HepG2 (cell line): ENCODE measurements at regions not wholly inside any gene's neighbourhood (a gene's known extent, or its start where the extent isn't known, plus 50 kb on each side); places are given as distances from the start of the nearest gene placed in this dataset.

Source experiments
- ATAC-seq: fragments of 200-7000 bp; cut with Tn5 transposase; 3 replicates; pipeline ENCODE4 v1.9.1; 2020; ENCODE audit warnings: mild to moderate bottlenecking, moderate library complexity
- BruUV-seq: library from RNA; stranded (reverse); fragments of 400-500 nt; replicated peaks from 2 replicates; lab custom pipeline; 2021; lab: Mats Ljungman, UMichigan
- CTCF ChIA-PET: fragments of 300-600 bp; formaldehyde crosslinking; extraction: SDS; loops from one replicate; lab custom pipeline; 2021; ENCODE audit warnings: low total read pairs, inconsistent platforms, low intra/inter-chr PET ratio; lab: Yijun Ruan, JAX
- POLR2A ChIA-PET: fragments of 350-600 bp; sonication (Branson Sonifier 250); formaldehyde crosslinking; loops from one replicate; lab custom pipeline; 2020; ENCODE audit warnings: antibody characterized with exemption, inconsistent platforms; lab: Yijun Ruan, JAX
- DNase-seq: peaks from one replicate; pipeline ENCODE4 v3.0.0-alpha.2; 2015; ENCODE audit warnings: low spot score
- FAIRE-seq: peaks from 3 replicates; lab custom pipeline; 2011; peaks lifted over from hg19 to GRCh38; lab: Jason Lieb, UNC
- H2AFZ ChIP-seq: one replicate; pipeline ENCODE4 v1.6.1; 2011; ENCODE audit warnings: low read length, inconsistent platforms
- H3K27ac ChIP-seq: fragments of 300-600 bp; 3 replicates; pipeline ENCODE4 v1.8.0; 2011; ENCODE audit warnings: mixed run types, mild to moderate bottlenecking, mixed read lengths, low read length, inconsistent platforms; ENCODE audit not compliant: insufficient read depth; ENCODE audit errors: extremely low read length
- H3K27me3 ChIP-seq, 2 experiments: fragments of 200-600 bp in 1 of 2; 2 replicates in 1 of 2; 3 replicates in 1 of 2; pipeline versions ENCODE4 v1.6.0 to v1.8.0; 2011; ENCODE audit warnings: low read length in 2 of 2, mild to moderate bottlenecking in 2 of 2, moderate library complexity in 2 of 2, inconsistent platforms in 1 of 2; ENCODE audit not compliant: insufficient read depth in 2 of 2, control insufficient read depth in 1 of 2
- H3K36me3 ChIP-seq, 2 experiments: fragments of 200-600 bp in 1 of 2; replicated peaks in 1 of 2; 2 replicates in 1 of 2; 3 replicates in 1 of 2; pipeline versions ENCODE4 v1.5.1 to v1.8.0; 2011; ENCODE audit warnings: low read length in 2 of 2, inconsistent platforms in 1 of 2; ENCODE audit not compliant: insufficient read depth in 2 of 2, control insufficient read depth in 1 of 2
- H3K4me1 ChIP-seq: 2 replicates; pipeline ENCODE4 v1.5.1; 2012; ENCODE audit warnings: low read length, inconsistent platforms; ENCODE audit not compliant: insufficient read depth
- H3K4me2 ChIP-seq: 2 replicates; pipeline ENCODE4 v1.6.0; 2011; ENCODE audit warnings: low read depth, low read length, inconsistent platforms
- H3K4me3 ChIP-seq, 3 experiments: fragments of 200-600 bp in 1 of 3; sonication (generic), shearing (Covaris generic) in 1 of 3; replicated peaks in 1 of 3; 2 replicates each; pipeline ENCODE4 v1.5.1; 2011 to 2016; ENCODE audit warnings: low read length in 3 of 3, inconsistent platforms in 2 of 3, low read depth in 2 of 3, mild to moderate bottlenecking in 2 of 3, control low read depth in 1 of 3, mixed read lengths in 1 of 3; ENCODE audit not compliant: insufficient read depth in 1 of 3
- H3K79me2 ChIP-seq: one replicate; pipeline ENCODE4 v1.6.1; 2011; ENCODE audit warnings: low read length, inconsistent platforms; ENCODE audit not compliant: insufficient read depth
- H3K9ac ChIP-seq: 2 replicates; pipeline ENCODE4 v1.6.0; 2011; ENCODE audit warnings: mild to moderate bottlenecking, low read depth, low read length, inconsistent platforms; ENCODE audit not compliant: insufficient read depth
- H3K9me3 ChIP-seq: 2 replicates; pipeline ENCODE4 v1.5.1; 2012; ENCODE audit warnings: mild to moderate bottlenecking, low read length
- H4K20me1 ChIP-seq: 2 replicates; pipeline ENCODE4 v1.6.0; 2011; ENCODE audit warnings: inconsistent platforms, mild to moderate bottlenecking, low read length, moderate library complexity; ENCODE audit not compliant: insufficient read depth
- DR1 ChIP-seq: sonication (generic); formaldehyde crosslinking; IDR thresholded peaks from 2 replicates; pipeline ENCODE4 v1.8.0; 2021; ENCODE audit warnings: mild to moderate bottlenecking, missing genetic modification reagents, inconsistent platforms
- GMEB2 ChIP-seq: IDR thresholded peaks from 2 replicates; pipeline ENCODE4 v1.6.1; 2016; ENCODE audit warnings: missing biosample characterization, missing genetic modification reagents, low read depth
- IRF1 ChIP-seq: sonication (generic); formaldehyde crosslinking; IDR thresholded peaks from 2 replicates; pipeline ENCODE4 v1.4.0; 2020; ENCODE audit warnings: low read depth, mild to moderate bottlenecking, missing genetic modification reagents
- KAT7 ChIP-seq: IDR thresholded peaks from 2 replicates; pipeline ENCODE4 v1.6.1; 2018; ENCODE audit warnings: borderline replicate concordance, missing compliant biosample characterization
- LRRFIP1 ChIP-seq: sonication (generic); formaldehyde crosslinking; conservative IDR thresholded peaks from 2 replicates; pipeline ENCODE4 v1.4.0; 2020; ENCODE audit warnings: missing genetic modification reagents
- MXD3 ChIP-seq: IDR thresholded peaks from 2 replicates; pipeline ENCODE4 v1.6.1; 2016; ENCODE audit warnings: mild to moderate bottlenecking, missing biosample characterization, missing genetic modification reagents
- MXI1 ChIP-seq: IDR thresholded peaks from 3 replicates; pipeline ENCODE4 v1.6.1; 2012; ENCODE audit warnings: low read depth, low read length, inconsistent platforms, borderline replicate concordance
- NCOA5 ChIP-seq: sonication (generic); formaldehyde crosslinking; IDR thresholded peaks from 2 replicates; pipeline ENCODE4 v1.4.0; 2020; ENCODE audit warnings: missing genetic modification reagents
- NFYC ChIP-seq: IDR thresholded peaks from 2 replicates; pipeline ENCODE4 v1.6.1; 2016; ENCODE audit warnings: missing genetic modification reagents, missing compliant biosample characterization
- PHF20 ChIP-seq: sonication (generic); formaldehyde crosslinking; IDR thresholded peaks from 2 replicates; pipeline ENCODE4 v1.5.0; 2020; ENCODE audit warnings: mild to moderate bottlenecking, missing genetic modification reagents
- RCOR2 ChIP-seq: IDR thresholded peaks from 2 replicates; pipeline ENCODE4 v1.6.1; 2016; ENCODE audit warnings: missing biosample characterization, missing genetic modification reagents
- YY1 ChIP-seq: IDR thresholded peaks from 2 replicates; pipeline ENCODE4 v1.6.1; 2011; ENCODE audit warnings: low read length, low read depth, moderate library complexity, mild to moderate bottlenecking; ENCODE audit not compliant: insufficient read depth, insufficient replicate concordance
- ZC3H13 ChIP-seq: sonication (generic); formaldehyde crosslinking; IDR thresholded peaks from 2 replicates; pipeline ENCODE4 v1.8.1; 2023; ENCODE audit warnings: mild to moderate bottlenecking, missing genetic modification reagents, moderate library complexity
- ZNF235 ChIP-seq: sonication (generic); formaldehyde crosslinking; IDR thresholded peaks from 2 replicates; pipeline ENCODE4 v1.8.1; 2023; ENCODE audit warnings: mild to moderate bottlenecking, missing genetic modification reagents, borderline replicate concordance
- ZNF280B ChIP-seq: sonication (generic); formaldehyde crosslinking; IDR thresholded peaks from 2 replicates; pipeline ENCODE4 v1.5.0; 2020; ENCODE audit warnings: missing genetic modification reagents, mild to moderate bottlenecking, borderline replicate concordance
- WGBS: methylation state at CpG from one replicate; pipeline ENCODE4 v1.1.6; 2017; ENCODE audit warnings: low lambda C conversion rate; 5-methylcytosine and 5-hydroxymethylcytosine counted together
- in situ Hi-C: cut with HindIII; loops from 2 replicates; pipeline ENCODE4 v1.10.0; 2017; ENCODE audit warnings: low pct_unique_long_range_greater_than_20kb; ENCODE audit not compliant: extremely low pct_ligation_motif_present
- intact Hi-C: fragments of 100-400 bp; cut with micrococcal nuclease; formaldehyde crosslinking; loops from one replicate; pipeline ENCODE4 v1.10.0; 2022; ENCODE audit not compliant: unreplicated experiment

- Histone ChIP-seq H3K27ac (no peak overlapping the region), H4K20me1 (no peaks in the 10 kb centered on the region), H3K4me1 (no peaks in the 10 kb centered on the region), H3K4me3 (no peak overlapping the region), H2AFZ (no peak overlapping the region), H3K27me3 (no peaks in the 10 kb centered on the region), H3K36me3 (no peaks in the 10 kb centered on the region), H3K79me2 (no peaks in the 10 kb centered on the region), H3K9me3 (peaks cover 27% of the 10 kb centered on the region), H3K4me2 (no peak overlapping the region), H3K9ac (no peak overlapping the region)
- no peak for DNase-seq
- ChIA-PET POLR2A (no interaction called here), CTCF (no interaction called here)
- BruUV-seq, result no TSS peak
- no peak for FAIRE-seq
- in situ Hi-C loops (no loop called here), intact Hi-C loops (no loop called here)
- ATAC-seq, result no peak
- WGBS, result 0% methylated on average over 7 of the region's 8 CpGs
- TF ChIP-seq KAT7 (no peak), GMEB2 (CRISPR knock-in tag) (no peak), MXI1 (no peak), ZC3H13 (CRISPR knock-in tag) (no peak), ZNF235 (CRISPR knock-in tag) (no peak), RCOR2 (CRISPR knock-in tag) (no peak), LRRFIP1 (no peak), PHF20 (CRISPR knock-in tag) (no peak), MXD3 (CRISPR knock-in tag) (no peak), IRF1 (CRISPR knock-in tag) (no peak), YY1 (no peak), DR1 (CRISPR knock-in tag) (no peak), NFYC (no peak), ZNF280B (CRISPR knock-in tag) (no peak), NCOA5 (CRISPR knock-in tag) (no peak)
These were observed 1730.1 kb upstream of the PRR20A start for GRCh38 chr13:55410398-55411330.
